Lower lobe of right lung (tissue), 2 donors: ENCODE measurements at regions not wholly inside any gene's neighbourhood (a gene's known extent, or its start where the extent isn't known, plus 50 kb on each side); places are given as distances from the start of the nearest gene placed in this dataset.

Source experiments
- ATAC-seq, 2 donors: fragments of 200-7000 bp; cut with Tn5 transposase; one replicate each; pipeline ENCODE4 v1.9.1; 2020 to 2022; ENCODE audit warnings: mild to moderate bottlenecking in 2 of 2, moderate library complexity in 2 of 2
- DNase-seq: peaks from one replicate; pipeline ENCODE4 v3.0.0-alpha.2; 2020
- H3K27ac ChIP-seq: fragments of 200-600 bp; one replicate; pipeline ENCODE4 v1.8.0; 2022
- H3K27me3 ChIP-seq: fragments of 200-600 bp; one replicate; pipeline ENCODE4 v1.8.0; 2022; ENCODE audit warnings: low read depth
- H3K36me3 ChIP-seq: fragments of 200-600 bp; one replicate; pipeline ENCODE4 v1.8.0; 2022; ENCODE audit warnings: mild to moderate bottlenecking
- H3K4me1 ChIP-seq: fragments of 200-600 bp; one replicate; pipeline ENCODE4 v1.8.0; 2022
- H3K4me3 ChIP-seq: fragments of 200-600 bp; one replicate; pipeline ENCODE4 v1.8.0; 2022; ENCODE audit warnings: mild to moderate bottlenecking
- H3K9me3 ChIP-seq: fragments of 200-600 bp; one replicate; pipeline ENCODE4 v1.8.0; 2022
- CTCF ChIP-seq: fragments of 200-600 bp; IDR thresholded peaks from one replicate; pipeline ENCODE4 v1.8.0; 2022; ENCODE audit warnings: antibody characterized with exemption, mild to moderate bottlenecking
- intact Hi-C: fragments of 100-400 bp; cut with DNase I; formaldehyde crosslinking; loops from one replicate; pipeline ENCODE4 v1.11.0; 2022
- donor health status: DM: no; HTN: yes; CAD: no; lungs with severe emphysema.

GRCh38 chr5:138702166-138703077 is 50.8 kb upstream of the CTNNA1 start:
- H3K27me3 ChIP-seq: no peaks in the 10 kb centered on the region
- H3K27ac ChIP-seq: no peak overlapping the region
- no peaks in the 10 kb centered on the region for H3K36me3 ChIP-seq
- no peak overlapping the region for H3K4me3 ChIP-seq
- no peaks in the 10 kb centered on the region for H3K4me1 ChIP-seq
- H3K9me3 ChIP-seq: no peaks in the 10 kb centered on the region
- ATAC-seq: no peak
- no peak for DNase-seq
- intact Hi-C loops: no loop called here
- no peak for TF ChIP-seq CTCF

- Histone ChIP-seq H3K27me3 (no peaks in the 10 kb centered on the region), H3K4me1 (no peaks in the 10 kb centered on the region), H3K4me3 (no peak overlapping the region), H3K36me3 (no peaks in the 10 kb centered on the region), H3K27ac (no peak overlapping the region), H3K9me3 (no peaks in the 10 kb centered on the region)
- DNase-seq: no peak
- intact Hi-C loops: no loop called here
- no peak for TF ChIP-seq CTCF
- ATAC-seq: no peak
Measured at GRCh38 chr5:138701678-138702077, 51.5 kb upstream of the CTNNA1 start.

GRCh38 chr5:138700581-138701362 is 52.5 kb upstream of the CTNNA1 start:
- no peaks in the 10 kb centered on the region for H3K36me3 ChIP-seq
- H3K4me1 ChIP-seq: no peaks in the 10 kb centered on the region
- H3K9me3 ChIP-seq: no peaks in the 10 kb centered on the region
- no peak overlapping the region for H3K4me3 ChIP-seq
- TF ChIP-seq CTCF: no peak
- intact Hi-C loops: no loop called here
- ATAC-seq (no peak), DNase-seq (no peak)
- H3K27me3 ChIP-seq: no peaks in the 10 kb centered on the region
- H3K27ac ChIP-seq: no peak overlapping the region

GRCh38 chr5:138699482-138699881 is 53.7 kb upstream of the CTNNA1 start:
- Histone ChIP-seq H3K4me3 (no peak overlapping the region), H3K27me3 (no peaks in the 10 kb centered on the region), H3K9me3 (no peaks in the 10 kb centered on the region), H3K4me1 (no peaks in the 10 kb centered on the region), H3K36me3 (no peaks in the 10 kb centered on the region), H3K27ac (no peak overlapping the region)
- no peak for ATAC-seq
- intact Hi-C loops: no loop called here
- no peak for TF ChIP-seq CTCF
- no peak for DNase-seq

GRCh38 chr5:138698713-138699112 is 54.5 kb upstream of the CTNNA1 start:
- Histone ChIP-seq H3K9me3 (no peaks in the 10 kb centered on the region), H3K27ac (no peak overlapping the region), H3K36me3 (no peaks in the 10 kb centered on the region), H3K27me3 (no peaks in the 10 kb centered on the region), H3K4me1 (no peaks in the 10 kb centered on the region), H3K4me3 (no peak overlapping the region)
- ATAC-seq (no peak), DNase-seq (no peak)
- intact Hi-C loops: no loop called here
- TF ChIP-seq CTCF: no peak
